ENCODE measurements at regions not wholly inside any gene's neighbourhood (a gene's known extent, or its start where the extent isn't known, plus 50 kb on each side); places are given as distances from the start of the nearest gene placed in this dataset.

- H3K9me3 ChIP-seq = no peaks in the 10 kb centered on the region
- no peaks in the 10 kb centered on the region for H3K36me3 ChIP-seq (replicated peaks)
- in situ Hi-C loops (cut with MboI; ENCODE audit: low sequenced_read_pairs) = no loop called here
- H3K4me3 ChIP-seq = no peak overlapping the region
- no peaks in the 10 kb centered on the region for H3K27me3 ChIP-seq (ENCODE audit: low read depth)
- no peak for DNase-seq (ENCODE audit: low spot score in 2 of 2)
- H3K4me1 ChIP-seq = no peaks in the 10 kb centered on the region
Measured at GRCh38 chr15:89405494-89405893, 70.9 kb upstream of the POLG start.

DNA sequence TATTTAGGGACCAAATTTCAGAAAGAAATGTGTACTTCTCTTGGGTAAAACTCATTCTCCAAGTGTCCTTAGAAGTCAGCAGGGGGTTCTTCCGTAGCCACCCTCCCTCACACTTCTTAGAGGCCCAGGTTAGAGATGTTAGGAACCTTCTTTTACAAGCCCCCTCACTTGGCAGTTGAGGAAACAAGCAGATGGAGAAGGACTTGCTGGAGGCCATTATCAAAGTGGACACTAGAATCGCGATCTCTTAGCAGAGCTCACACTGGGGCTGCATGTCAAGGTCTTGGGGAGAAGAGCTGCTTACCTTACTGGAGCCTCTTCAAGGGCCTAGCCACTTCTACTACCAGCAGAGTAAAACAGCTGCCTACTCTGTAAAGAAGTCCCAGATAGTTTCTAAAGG lies 69.4 kb upstream of the POLG start:
- in situ Hi-C loops (cut with MboI; ENCODE audit: low sequenced_read_pairs) = no loop called here
- Histone ChIP-seq H3K36me3 (replicated peaks) (no peaks in the 10 kb centered on the region), H3K4me3 (no peak overlapping the region), H3K9me3 (no peaks in the 10 kb centered on the region), H3K4me1 (no peaks in the 10 kb centered on the region), H3K27me3 (ENCODE audit: low read depth) (no peaks in the 10 kb centered on the region)
- DNase-seq (ENCODE audit: low spot score in 2 of 2) = no peak

DNA sequence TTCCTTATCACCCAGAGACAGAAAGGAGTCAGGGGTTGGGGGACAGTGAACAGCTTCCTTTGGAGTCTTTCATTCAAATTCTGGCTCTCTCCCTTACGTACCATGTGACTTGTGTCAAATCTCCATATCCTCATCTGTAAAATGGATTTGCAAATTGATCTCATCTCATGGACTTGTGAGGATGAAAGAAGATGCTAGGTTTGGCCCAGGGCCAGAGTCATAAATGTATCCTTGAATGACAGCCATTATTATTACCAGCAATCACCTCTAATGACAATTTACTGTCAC lies 67.8 kb upstream of the POLG start:
- Histone ChIP-seq H3K9me3 (no peaks in the 10 kb centered on the region), H3K36me3 (replicated peaks) (no peaks in the 10 kb centered on the region), H3K4me1 (no peaks in the 10 kb centered on the region), H3K27me3 (ENCODE audit: low read depth) (no peaks in the 10 kb centered on the region), H3K4me3 (no peak overlapping the region)
- in situ Hi-C loops (cut with MboI; ENCODE audit: low sequenced_read_pairs) = no loop called here
- no peak for DNase-seq (ENCODE audit: low spot score in 2 of 2)

DNA sequence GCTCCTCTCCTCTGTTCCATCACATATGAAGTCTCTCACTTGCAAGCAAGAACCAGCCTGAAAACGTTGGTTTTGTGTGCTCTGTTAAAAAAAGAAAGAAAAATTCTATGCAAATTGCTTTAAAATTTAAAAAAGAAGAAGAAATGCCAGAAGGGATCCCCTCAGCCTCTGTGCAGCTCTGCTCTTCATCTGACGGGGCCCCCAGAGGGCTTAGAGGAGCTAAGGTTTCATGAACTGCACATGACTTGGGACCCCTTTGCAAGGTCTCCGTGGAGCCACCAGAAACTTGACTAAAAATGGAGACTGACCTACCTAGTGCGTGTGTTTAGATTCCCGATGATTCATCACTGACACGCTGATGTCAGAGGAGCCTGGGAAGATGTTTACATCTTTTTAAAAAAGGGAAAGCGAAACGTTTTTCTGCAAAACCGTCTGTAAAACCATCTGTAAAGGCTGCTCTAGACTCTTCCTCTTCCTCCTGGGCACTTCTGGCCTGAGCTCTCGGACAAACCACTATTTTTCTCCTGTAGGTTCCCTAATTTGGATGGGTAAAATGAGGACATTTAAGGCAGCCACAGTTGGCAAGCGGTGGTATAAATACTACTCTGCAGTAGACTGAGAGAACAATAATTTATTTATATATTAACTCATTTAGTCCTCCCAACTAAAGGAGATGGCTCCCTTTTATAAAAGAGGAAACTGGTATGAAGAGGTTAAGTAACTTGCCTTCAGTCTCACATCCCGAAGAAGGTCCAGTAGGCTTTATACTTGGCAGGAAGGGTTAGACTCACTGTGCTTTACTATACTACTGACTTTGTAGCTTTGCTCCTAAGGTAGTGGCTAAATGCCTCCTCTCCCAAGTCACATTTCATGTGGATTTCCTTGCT lies 67.2 kb upstream of the POLG start:
- Histone ChIP-seq H3K4me3 (no peak overlapping the region), H3K27me3 (ENCODE audit: low read depth) (no peaks in the 10 kb centered on the region), H3K9me3 (no peaks in the 10 kb centered on the region), H3K4me1 (no peaks in the 10 kb centered on the region), H3K36me3 (replicated peaks) (no peaks in the 10 kb centered on the region)
- in situ Hi-C loops (cut with MboI; ENCODE audit: low sequenced_read_pairs) = no loop called here
- DNase-seq (ENCODE audit: low spot score in 2 of 2) = no peak

- H3K36me3 ChIP-seq (replicated peaks) = no peaks in the 10 kb centered on the region
- H3K9me3 ChIP-seq = no peaks in the 10 kb centered on the region
- DNase-seq (ENCODE audit: low spot score in 2 of 2) = no peak
- H3K4me3 ChIP-seq = no peak overlapping the region
- H3K4me1 ChIP-seq = no peaks in the 10 kb centered on the region
- H3K27me3 ChIP-seq (ENCODE audit: low read depth) = no peaks in the 10 kb centered on the region
- in situ Hi-C loops (cut with MboI; ENCODE audit: low sequenced_read_pairs) = no loop called here
Measured at GRCh38 chr15:89400782-89401545, 66.3 kb upstream of the POLG start.

- H3K36me3 ChIP-seq (replicated peaks) = no peaks in the 10 kb centered on the region
- in situ Hi-C loops (cut with MboI; ENCODE audit: low sequenced_read_pairs) = no loop called here
- no peaks in the 10 kb centered on the region for H3K4me1 ChIP-seq
- H3K9me3 ChIP-seq = no peaks in the 10 kb centered on the region
- H3K4me3 ChIP-seq = no peak overlapping the region
- H3K27me3 ChIP-seq (ENCODE audit: low read depth) = no peaks in the 10 kb centered on the region
- no peak for DNase-seq (ENCODE audit: low spot score in 2 of 2)
Measured at GRCh38 chr15:89400116-89400781, 65.6 kb upstream of the POLG start.

GRCh38 chr15:89399238-89400115 lies 64.9 kb upstream of the POLG start:
- Histone ChIP-seq H3K9me3 (no peaks in the 10 kb centered on the region), H3K36me3 (replicated peaks) (no peaks in the 10 kb centered on the region), H3K4me1 (no peaks in the 10 kb centered on the region), H3K27me3 (ENCODE audit: low read depth) (no peaks in the 10 kb centered on the region), H3K4me3 (no peak overlapping the region)
- no peak for DNase-seq (ENCODE audit: low spot score in 2 of 2)
- in situ Hi-C loops (cut with MboI; ENCODE audit: low sequenced_read_pairs) = no loop called here

- no peak for DNase-seq (ENCODE audit: low spot score in 2 of 2)
- no peak overlapping the region for H3K4me3 ChIP-seq
- no peaks in the 10 kb centered on the region for H3K4me1 ChIP-seq
- H3K36me3 ChIP-seq (replicated peaks) = no peaks in the 10 kb centered on the region
- in situ Hi-C loops (cut with MboI; ENCODE audit: low sequenced_read_pairs) = no loop called here
- no peaks in the 10 kb centered on the region for H3K9me3 ChIP-seq
- H3K27me3 ChIP-seq (ENCODE audit: low read depth) = no peaks in the 10 kb centered on the region
Measured at GRCh38 chr15:89398896-89399237, 64.2 kb upstream of the POLG start.

GRCh38 chr15:89397653-89398023 lies 63.0 kb upstream of the POLG start:
- in situ Hi-C loops (cut with MboI; ENCODE audit: low sequenced_read_pairs) = no loop called here
- no peak overlapping the region for H3K4me3 ChIP-seq
- DNase-seq (ENCODE audit: low spot score in 2 of 2) = no peak
- H3K36me3 ChIP-seq (replicated peaks) = no peaks in the 10 kb centered on the region
- no peaks in the 10 kb centered on the region for H3K9me3 ChIP-seq
- no peaks in the 10 kb centered on the region for H3K27me3 ChIP-seq (ENCODE audit: low read depth)
- no peaks in the 10 kb centered on the region for H3K4me1 ChIP-seq

DNA sequence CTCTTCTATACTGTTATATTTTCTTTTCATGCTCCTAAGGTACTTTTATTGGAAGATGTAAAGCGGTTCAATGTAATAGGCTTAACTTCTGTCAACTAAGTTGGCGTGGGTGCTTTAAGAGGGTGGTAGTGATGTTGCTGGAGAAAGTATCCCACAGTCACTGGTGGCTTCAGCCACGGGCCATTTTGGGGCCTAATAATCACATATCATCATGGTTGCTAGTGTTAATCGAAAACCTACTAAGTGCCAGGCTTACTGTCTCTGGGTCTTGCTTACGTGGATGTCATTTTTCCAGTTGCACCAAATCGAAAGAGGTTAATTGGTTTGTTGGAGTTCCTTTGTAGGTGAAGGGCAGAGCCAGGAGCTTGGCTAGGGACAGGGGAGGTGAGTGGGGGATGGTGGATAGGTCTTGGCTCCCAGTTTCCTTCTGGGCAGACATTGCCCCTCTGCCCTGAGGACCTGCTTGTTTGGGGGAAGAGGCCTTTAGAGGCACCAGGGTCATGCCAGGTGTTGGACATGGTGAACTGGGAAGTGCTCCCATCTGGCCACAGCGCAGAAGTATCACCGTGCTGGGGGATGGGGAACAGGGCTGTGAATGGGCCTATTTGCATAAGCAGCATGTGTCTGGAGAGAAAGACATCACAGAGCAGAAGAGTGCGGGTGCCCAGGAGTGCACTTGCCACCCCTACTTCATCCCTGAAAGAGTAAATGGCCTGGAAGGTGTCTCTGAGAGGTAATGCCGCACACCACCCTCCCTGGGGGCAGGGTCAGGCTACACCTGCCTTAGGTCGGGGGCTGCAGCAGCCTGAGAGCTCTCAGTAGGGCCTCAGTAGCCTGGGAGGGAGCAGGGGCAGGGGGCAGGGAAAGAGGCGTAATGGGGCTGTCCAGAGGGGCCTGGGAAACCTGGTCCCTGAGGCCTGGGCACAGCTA lies 62.4 kb upstream of the POLG start:
- Histone ChIP-seq H3K9me3 (no peaks in the 10 kb centered on the region), H3K36me3 (replicated peaks) (no peaks in the 10 kb centered on the region), H3K4me1 (no peaks in the 10 kb centered on the region), H3K27me3 (ENCODE audit: low read depth) (no peaks in the 10 kb centered on the region), H3K4me3 (no peak overlapping the region)
- in situ Hi-C loops (cut with MboI; ENCODE audit: low sequenced_read_pairs) = no loop called here
- no peak for DNase-seq (ENCODE audit: low spot score in 2 of 2)

DNA sequence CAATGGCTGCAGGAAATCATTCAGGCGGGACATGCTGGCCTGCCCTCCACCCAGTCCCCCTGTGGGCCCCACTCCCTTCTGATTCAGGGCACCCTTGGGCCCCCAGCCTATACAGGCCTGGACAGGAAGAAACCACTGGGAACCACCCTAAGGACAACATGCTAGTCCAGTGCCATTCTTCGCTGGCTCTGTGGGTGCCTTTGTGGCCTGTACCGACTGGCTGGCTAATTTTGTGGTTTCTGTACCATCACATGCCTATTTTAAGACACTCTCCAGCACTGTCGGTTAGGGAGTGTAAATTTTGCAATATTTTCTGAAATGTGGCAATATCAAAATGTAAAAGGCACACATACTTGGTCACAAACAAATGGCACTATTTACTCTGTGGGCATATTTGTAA lies 61.4 kb upstream of the POLG start:
- H3K4me1 ChIP-seq = no peaks in the 10 kb centered on the region
- no peaks in the 10 kb centered on the region for H3K27me3 ChIP-seq (ENCODE audit: low read depth)
- DNase-seq (ENCODE audit: low spot score in 2 of 2) = no peak
- in situ Hi-C loops (cut with MboI; ENCODE audit: low sequenced_read_pairs) = no loop called here
- no peaks in the 10 kb centered on the region for H3K9me3 ChIP-seq
- no peak overlapping the region for H3K4me3 ChIP-seq
- no peaks in the 10 kb centered on the region for H3K36me3 ChIP-seq (replicated peaks)

DNA sequence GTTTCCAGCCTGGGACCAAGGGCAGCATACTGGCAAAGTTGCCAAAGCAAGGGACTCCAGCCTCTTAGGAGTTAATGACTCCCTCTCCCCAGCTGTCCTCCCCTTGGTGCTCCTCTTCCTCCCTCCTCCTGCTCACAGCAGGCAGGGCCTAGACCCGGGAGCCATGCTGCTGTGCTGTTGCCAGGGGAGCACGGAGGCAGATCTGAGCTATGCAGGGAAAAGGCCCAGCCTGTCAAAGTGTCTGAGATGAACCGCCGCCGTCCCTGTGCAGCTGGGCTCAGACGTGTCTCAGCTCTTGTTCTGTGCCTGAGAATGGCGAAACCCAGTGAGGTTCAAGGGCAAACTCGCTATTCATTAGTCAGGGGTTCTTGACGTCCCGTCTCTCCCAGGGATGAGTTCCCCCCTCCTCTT lies 60.8 kb upstream of the POLG start:
- H3K4me1 ChIP-seq = no peaks in the 10 kb centered on the region
- no peaks in the 10 kb centered on the region for H3K36me3 ChIP-seq (replicated peaks)
- DNase-seq (ENCODE audit: low spot score in 2 of 2) = no peak
- in situ Hi-C loops (cut with MboI; ENCODE audit: low sequenced_read_pairs) = no loop called here
- H3K27me3 ChIP-seq (ENCODE audit: low read depth) = no peaks in the 10 kb centered on the region
- H3K9me3 ChIP-seq = no peaks in the 10 kb centered on the region
- H3K4me3 ChIP-seq = no peak overlapping the region

DNA sequence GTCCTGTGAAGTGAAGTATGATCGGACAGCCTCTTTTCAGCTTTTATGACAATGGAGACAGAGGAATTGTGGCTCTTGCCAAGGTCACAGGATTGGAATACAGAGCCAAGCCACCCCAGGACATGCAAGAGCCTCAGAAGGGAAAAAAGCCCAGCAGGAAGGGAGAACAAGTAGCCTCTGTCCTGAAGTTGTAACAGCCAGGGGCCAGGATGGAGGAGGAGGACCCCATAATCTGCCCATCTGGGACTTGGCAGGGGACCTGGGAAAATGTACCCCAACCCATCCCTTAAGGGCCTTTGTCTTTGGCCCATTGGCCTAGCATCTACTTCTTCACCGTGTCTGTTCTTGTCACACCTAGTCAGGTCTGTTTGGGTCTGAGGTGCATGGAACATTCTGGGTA lies 60.4 kb upstream of the POLG start:
- DNase-seq (ENCODE audit: low spot score in 2 of 2) = no peak
- H3K27me3 ChIP-seq (ENCODE audit: low read depth) = no peaks in the 10 kb centered on the region
- no peaks in the 10 kb centered on the region for H3K4me1 ChIP-seq
- no peaks in the 10 kb centered on the region for H3K9me3 ChIP-seq
- H3K4me3 ChIP-seq = no peak overlapping the region
- no peaks in the 10 kb centered on the region for H3K36me3 ChIP-seq (replicated peaks)
- in situ Hi-C loops (cut with MboI; ENCODE audit: low sequenced_read_pairs) = no loop called here

All from HAP-1 (cell line).